ENCODE measurements at regions not wholly inside any gene's neighbourhood (a gene's known extent, or its start where the extent isn't known, plus 50 kb on each side); places are given as distances from the start of the nearest gene placed in this dataset.

GRCh38 chr5:67476995-67477394, 280.4 kb upstream of the CD180 start (continued):
- no peak for TF ChIP-seq STAT6 (CRISPR knock-in tag; conservative IDR thresholded peaks at IDR 0.05; ENCODE audit: low read depth)
- no peak for TF ChIP-seq RELA (CRISPR knock-in tag; IDR thresholded peaks at IDR 0.05; ENCODE audit: borderline replicate concordance)
- no peak for TF ChIP-seq GRHL2 (CRISPR knock-in tag; IDR thresholded peaks at IDR 0.05; ENCODE audit: insufficient replicate concordance, severe bottlenecking)
- TF ChIP-seq ZBTB43 (CRISPR knock-in tag; IDR thresholded peaks at IDR 0.05): no peak

- Mint-ChIP-seq H3K27me3 (ENCODE audit: low read depth) (no peaks in the 10 kb centered on the region), H3K9me3 (0 out of 2 replicates have a peak, but pooled peaks cover 6% of the 10 kb centered on the region), H3K36me3 (no peaks in the 10 kb centered on the region), H3K4me1 (no peaks in the 10 kb centered on the region), H3K4me3 (no peak overlapping the region), H3K27ac (no peak overlapping the region)
- POLR2A ChIA-PET: no interaction called here
- DNase-seq (ENCODE audit: low spot score) (no peak), ATAC-seq (no peak)
- CTCF ChIA-PET: no interaction called here
- no peak for TF ChIP-seq JUN (CRISPR knock-in tag; IDR thresholded peaks at IDR 0.05)
- no peak for TF ChIP-seq RORB (CRISPR knock-in tag; IDR thresholded peaks at IDR 0.05)
- TF ChIP-seq OVOL2 (CRISPR knock-in tag; IDR thresholded peaks at IDR 0.05; ENCODE audit: borderline replicate concordance): no peak
- TF ChIP-seq ATF2 (CRISPR knock-in tag; IDR thresholded peaks at IDR 0.05; ENCODE audit: borderline replicate concordance, low read depth): no peak
- no peak for TF ChIP-seq TEAD4 (CRISPR knock-in tag; IDR thresholded peaks at IDR 0.05)
- TF ChIP-seq ZNF416 (CRISPR knock-in tag; IDR thresholded peaks at IDR 0.05): no peak
- TF ChIP-seq ZNF532 (CRISPR knock-in tag; IDR thresholded peaks at IDR 0.05; ENCODE audit: borderline replicate concordance): no peak
- TF ChIP-seq GABPB1 (CRISPR knock-in tag; IDR thresholded peaks at IDR 0.05): no peak
Observed at GRCh38 chr5:67476531-67476930, 279.9 kb upstream of the CD180 start.

GRCh38 chr5:67475489-67475888, 278.9 kb upstream of the CD180 start:
- no peaks in the 10 kb centered on the region for H3K4me1 Mint-ChIP-seq
- POLR2A ChIA-PET: no interaction called here
- ATAC-seq (no peak), DNase-seq (ENCODE audit: low spot score) (no peak)
- H3K27me3 Mint-ChIP-seq (ENCODE audit: low read depth): no peaks in the 10 kb centered on the region
- 0 out of 2 replicates have a peak, but pooled peaks cover under 1% of the 10 kb centered on the region for H3K9me3 Mint-ChIP-seq
- no peak overlapping the region for H3K4me3 Mint-ChIP-seq
- CTCF ChIA-PET: no interaction called here
- H3K36me3 Mint-ChIP-seq: no peaks in the 10 kb centered on the region
- H3K27ac Mint-ChIP-seq: no peak overlapping the region
- TF ChIP-seq AFF4 (CRISPR knock-in tag; IDR thresholded peaks at IDR 0.05; ENCODE audit: borderline replicate concordance): no peak
- TF ChIP-seq ZNF416 (CRISPR knock-in tag; IDR thresholded peaks at IDR 0.05): no peak
- no peak for TF ChIP-seq CREM (CRISPR knock-in tag; IDR thresholded peaks at IDR 0.05)
- no peak for TF ChIP-seq CDX4 (CRISPR knock-in tag; IDR thresholded peaks at IDR 0.05; ENCODE audit: borderline replicate concordance)
- TF ChIP-seq ZNF219 (CRISPR knock-in tag; IDR thresholded peaks at IDR 0.05; ENCODE audit: borderline replicate concordance): no peak
- TF ChIP-seq ZNF423 (CRISPR knock-in tag; IDR thresholded peaks at IDR 0.05): no peak
- no peak for TF ChIP-seq ZNF138 (CRISPR knock-in tag; conservative IDR thresholded peaks at IDR 0.05)
- TF ChIP-seq TP53 (CRISPR knock-in tag; IDR thresholded peaks at IDR 0.05): no peak
- no peak for TF ChIP-seq RORB (CRISPR knock-in tag; IDR thresholded peaks at IDR 0.05)

All from WTC11 (cell line).